ENCODE measurements at regions not wholly inside any gene's neighbourhood (a gene's known extent, or its start where the extent isn't known, plus 50 kb on each side); places are given as distances from the start of the nearest gene placed in this dataset.

DNA sequence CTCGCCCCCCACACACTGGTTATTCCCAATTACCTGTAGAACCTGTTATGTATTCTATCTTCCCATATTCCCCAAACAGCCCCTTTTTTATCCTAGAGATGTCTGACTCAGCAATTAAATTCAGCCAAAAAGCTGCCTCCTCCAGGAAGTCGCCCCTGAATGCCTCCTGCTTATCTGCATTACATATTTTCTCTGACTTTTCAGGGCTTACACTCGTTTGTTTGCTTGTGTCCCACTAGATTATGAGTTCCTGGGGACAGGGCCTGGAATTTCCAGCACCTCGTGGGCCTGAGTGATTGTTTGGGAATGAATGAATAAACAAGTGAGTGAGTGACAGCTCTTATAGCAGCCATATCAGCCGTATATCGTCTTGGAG, 99.3 kb upstream of the RFLNA start:
- TF ChIP-seq CCAR2 (IDR thresholded peaks at IDR 0.05; ENCODE audit: low read depth, low read length) (no peak), MAFK (IDR thresholded peaks at IDR 0.05; ENCODE audit: low read length) (peak; percentile 63), NFATC3 (IDR thresholded peaks at IDR 0.05) (no peak), RNF2 (IDR thresholded peaks at IDR 0.05) (no peak), PTRF (tag; IDR thresholded peaks at IDR 0.05) (no peak), HNRNPUL1 (IDR thresholded peaks at IDR 0.05; ENCODE audit: low read length) (no peak)
- TF ChIP-seq, protein P1, sequence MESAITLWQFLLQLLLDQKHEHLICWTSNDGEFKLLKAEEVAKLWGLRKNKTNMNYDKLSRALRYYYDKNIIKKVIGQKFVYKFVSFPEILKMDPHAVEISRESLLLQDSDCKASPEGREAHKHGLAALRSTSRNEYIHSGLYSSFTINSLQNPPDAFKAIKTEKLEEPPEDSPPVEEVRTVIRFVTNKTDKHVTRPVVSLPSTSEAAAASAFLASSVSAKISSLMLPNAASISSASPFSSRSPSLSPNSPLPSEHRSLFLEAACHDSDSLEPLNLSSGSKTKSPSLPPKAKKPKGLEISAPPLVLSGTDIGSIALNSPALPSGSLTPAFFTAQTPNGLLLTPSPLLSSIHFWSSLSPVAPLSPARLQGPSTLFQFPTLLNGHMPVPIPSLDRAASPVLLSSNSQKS (CRISPR knock-in tag; IDR thresholded peaks at IDR 0.05), result no peak
